Upper lobe of right lung (tissue), 1 donor: ENCODE measurements at regions not wholly inside any gene's neighbourhood (a gene's known extent, or its start where the extent isn't known, plus 50 kb on each side); places are given as distances from the start of the nearest gene placed in this dataset.

ENCODE experiments used
- ATAC-seq: fragments of 200-7000 bp; cut with Tn5 transposase; one replicate; pipeline ENCODE4 v1.9.1; 2020; ENCODE audit warnings: mild to moderate bottlenecking, moderate library complexity
- DNase-seq: peaks from one replicate; pipeline ENCODE4 v3.0.0-alpha.2; 2020
- H3K27ac ChIP-seq: fragments of 200-600 bp; one replicate; pipeline ENCODE4 v1.8.0; 2022
- H3K27me3 ChIP-seq: fragments of 200-600 bp; one replicate; pipeline ENCODE4 v1.8.0; 2022; ENCODE audit warnings: mild to moderate bottlenecking
- H3K36me3 ChIP-seq: fragments of 200-600 bp; one replicate; pipeline ENCODE4 v1.8.0; 2022
- H3K4me1 ChIP-seq: fragments of 200-600 bp; one replicate; pipeline ENCODE4 v1.8.0; 2022
- H3K4me3 ChIP-seq: fragments of 200-600 bp; one replicate; pipeline ENCODE4 v1.8.0; 2022; ENCODE audit warnings: mild to moderate bottlenecking
- H3K9me3 ChIP-seq: fragments of 200-600 bp; one replicate; pipeline ENCODE4 v1.8.0; 2022
- CTCF ChIP-seq: fragments of 200-600 bp; IDR thresholded peaks from one replicate; pipeline ENCODE4 v1.8.0; 2022; ENCODE audit warnings: antibody characterized with exemption
- intact Hi-C: fragments of 100-400 bp; cut with DNase I; formaldehyde crosslinking; loops from one replicate; pipeline ENCODE4 v1.11.0; 2022
- donor health status: DM: no; HTN: yes; CAD: no; lungs with severe emphysema.

- intact Hi-C loops: no loop called here
- no peaks in the 10 kb centered on the region for H3K36me3 ChIP-seq
- no peak overlapping the region for H3K27ac ChIP-seq
- ATAC-seq (no peak), DNase-seq (no peak)
- peaks cover 24% of the 10 kb centered on the region for H3K4me1 ChIP-seq
- H3K4me3 ChIP-seq: no peak overlapping the region
- no peaks in the 10 kb centered on the region for H3K9me3 ChIP-seq
- TF ChIP-seq CTCF: no peak
- no peaks in the 10 kb centered on the region for H3K27me3 ChIP-seq
Measured at GRCh38 chr2:102078773-102079172, 63.8 kb upstream of the IL1R1 start.

GRCh38 chr2:102080451-102081242, 61.9 kb upstream of the IL1R1 start:
- TF ChIP-seq CTCF: no peak
- Histone ChIP-seq H3K9me3 (no peaks in the 10 kb centered on the region), H3K4me1 (peaks cover 24% of the 10 kb centered on the region), H3K36me3 (no peaks in the 10 kb centered on the region), H3K27ac (no peak overlapping the region), H3K27me3 (no peaks in the 10 kb centered on the region), H3K4me3 (no peak overlapping the region)
- no peak for ATAC-seq
- intact Hi-C loops: no loop called here
- no peak for DNase-seq

- DNase-seq: no peak
- no peak overlapping the region for H3K27ac ChIP-seq
- no peak overlapping the region for H3K4me3 ChIP-seq
- no peaks in the 10 kb centered on the region for H3K9me3 ChIP-seq
- no peaks in the 10 kb centered on the region for H3K27me3 ChIP-seq
- intact Hi-C loops: no loop called here
- H3K36me3 ChIP-seq: no peaks in the 10 kb centered on the region
- no peak for TF ChIP-seq CTCF
- no peak for ATAC-seq
- H3K4me1 ChIP-seq: peaks cover 24% of the 10 kb centered on the region
Measured at GRCh38 chr2:102081243-102081522, 61.4 kb upstream of the IL1R1 start.

- no peak for TF ChIP-seq CTCF
- Histone ChIP-seq H3K4me1 (peaks cover 24% of the 10 kb centered on the region), H3K9me3 (no peaks in the 10 kb centered on the region), H3K4me3 (no peak overlapping the region), H3K27ac (peak overlapping the region; percentile 72), H3K27me3 (no peaks in the 10 kb centered on the region), H3K36me3 (no peaks in the 10 kb centered on the region)
- intact Hi-C loops: no loop called here
- peak; percentile 21 for ATAC-seq
- no peak for DNase-seq
Measured at GRCh38 chr2:102081606-102082005, 60.9 kb upstream of the IL1R1 start.

GRCh38 chr2:102082571-102083392, 59.8 kb upstream of the IL1R1 start:
- H3K36me3 ChIP-seq: no peaks in the 10 kb centered on the region
- H3K4me3 ChIP-seq: peak overlapping the region; percentile 9
- DNase-seq (no peak), ATAC-seq (peak; percentile 89)
- H3K27me3 ChIP-seq: no peaks in the 10 kb centered on the region
- peaks cover 24% of the 10 kb centered on the region for H3K4me1 ChIP-seq
- H3K9me3 ChIP-seq: no peaks in the 10 kb centered on the region
- intact Hi-C loops: no loop called here
- H3K27ac ChIP-seq: peak overlapping the region; percentile 72
- no peak for TF ChIP-seq CTCF
